ENCODE measurements at regions not wholly inside any gene's neighbourhood (a gene's known extent, or its start where the extent isn't known, plus 50 kb on each side); places are given as distances from the start of the nearest gene placed in this dataset.

DNA sequence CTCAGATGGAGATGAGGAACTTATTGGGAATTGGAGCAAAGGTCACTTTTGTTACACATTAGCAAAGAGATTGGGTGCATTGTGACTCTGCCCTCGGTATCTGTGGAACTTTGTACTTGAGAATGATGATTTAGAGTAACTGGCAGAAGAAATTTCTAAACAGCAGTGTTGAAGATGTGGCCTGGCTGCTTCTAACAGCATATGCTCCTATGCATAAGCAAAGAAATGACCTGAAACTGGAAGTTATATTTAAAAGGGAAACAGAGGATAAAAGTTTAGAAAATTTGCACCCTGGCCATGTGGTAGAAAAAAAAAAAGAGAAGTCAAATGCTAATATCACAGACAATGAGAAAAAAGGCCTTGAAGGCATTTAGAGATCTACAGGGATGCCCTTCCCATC is 256.8 kb upstream of the ZC3H15 start:
- Mint-ChIP-seq H3K36me3 (ENCODE audit: unreplicated experiment) (peaks cover 4% of the 10 kb centered on the region), H3K27ac (ENCODE audit: unreplicated experiment) (no peak overlapping the region), H3K4me3 (ENCODE audit: unreplicated experiment) (no peak overlapping the region), H3K9me3 (ENCODE audit: unreplicated experiment) (peaks cover 45% of the 10 kb centered on the region), H3K4me1 (ENCODE audit: unreplicated experiment) (no peaks in the 10 kb centered on the region), H3K27me3 (ENCODE audit: unreplicated experiment) (no peaks in the 10 kb centered on the region)
- DNase-seq (ENCODE audit: extremely low spot score, unreplicated experiment), result no peak
- TF ChIP-seq CTCF (IDR thresholded peaks at IDR 0.05), result no peak

DNA sequence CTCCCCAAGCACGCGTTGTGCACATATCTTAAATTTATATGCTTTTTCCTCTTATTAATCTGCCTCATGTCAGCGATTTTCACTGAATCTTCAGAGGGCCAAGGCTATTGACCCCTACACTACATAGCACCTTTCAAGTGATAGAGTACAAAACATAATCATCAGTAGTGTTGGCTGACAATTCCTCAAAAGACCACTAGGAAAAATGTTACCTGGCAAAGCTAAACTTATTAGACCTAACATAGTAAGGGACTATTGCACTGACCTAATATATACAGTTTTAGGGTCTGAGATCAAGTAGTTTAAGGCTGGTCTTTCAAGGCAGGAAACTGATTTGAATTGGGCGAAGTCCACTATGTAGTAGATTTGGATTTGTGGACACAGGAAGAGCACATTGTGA is 244.2 kb upstream of the ZC3H15 start:
- no peak for DNase-seq (ENCODE audit: extremely low spot score, unreplicated experiment)
- no peak for TF ChIP-seq CTCF (IDR thresholded peaks at IDR 0.05)
- H3K27ac Mint-ChIP-seq (ENCODE audit: unreplicated experiment), result no peak overlapping the region
- H3K4me3 Mint-ChIP-seq (ENCODE audit: unreplicated experiment), result no peak overlapping the region
- H3K36me3 Mint-ChIP-seq (ENCODE audit: unreplicated experiment), result no peaks in the 10 kb centered on the region
- no peaks in the 10 kb centered on the region for H3K4me1 Mint-ChIP-seq (ENCODE audit: unreplicated experiment)
- H3K9me3 Mint-ChIP-seq (ENCODE audit: unreplicated experiment), result no peaks in the 10 kb centered on the region
- no peaks in the 10 kb centered on the region for H3K27me3 Mint-ChIP-seq (ENCODE audit: unreplicated experiment)

GRCh38 chr2:186254759-186255158 is 231.3 kb upstream of the ZC3H15 start:
- H3K27ac Mint-ChIP-seq (ENCODE audit: unreplicated experiment), result no peak overlapping the region
- TF ChIP-seq CTCF (IDR thresholded peaks at IDR 0.05), result no peak
- no peaks in the 10 kb centered on the region for H3K4me1 Mint-ChIP-seq (ENCODE audit: unreplicated experiment)
- no peak for DNase-seq (ENCODE audit: extremely low spot score, unreplicated experiment)
- H3K4me3 Mint-ChIP-seq (ENCODE audit: unreplicated experiment), result no peak overlapping the region
- no peaks in the 10 kb centered on the region for H3K36me3 Mint-ChIP-seq (ENCODE audit: unreplicated experiment)
- no peaks in the 10 kb centered on the region for H3K27me3 Mint-ChIP-seq (ENCODE audit: unreplicated experiment)
- no peaks in the 10 kb centered on the region for H3K9me3 Mint-ChIP-seq (ENCODE audit: unreplicated experiment)

- H3K36me3 Mint-ChIP-seq (ENCODE audit: unreplicated experiment), result no peaks in the 10 kb centered on the region
- H3K4me1 Mint-ChIP-seq (ENCODE audit: unreplicated experiment), result no peaks in the 10 kb centered on the region
- no peak for TF ChIP-seq CTCF (IDR thresholded peaks at IDR 0.05)
- no peaks in the 10 kb centered on the region for H3K9me3 Mint-ChIP-seq (ENCODE audit: unreplicated experiment)
- no peak overlapping the region for H3K4me3 Mint-ChIP-seq (ENCODE audit: unreplicated experiment)
- no peak for DNase-seq (ENCODE audit: extremely low spot score, unreplicated experiment)
- no peaks in the 10 kb centered on the region for H3K27me3 Mint-ChIP-seq (ENCODE audit: unreplicated experiment)
- no peak overlapping the region for H3K27ac Mint-ChIP-seq (ENCODE audit: unreplicated experiment)
These were observed 230.2 kb upstream of the ZC3H15 start for GRCh38 chr2:186255823-186256222.

- H3K9me3 Mint-ChIP-seq (ENCODE audit: unreplicated experiment), result no peaks in the 10 kb centered on the region
- no peaks in the 10 kb centered on the region for H3K4me1 Mint-ChIP-seq (ENCODE audit: unreplicated experiment)
- H3K4me3 Mint-ChIP-seq (ENCODE audit: unreplicated experiment), result no peak overlapping the region
- peak; percentile 72 for TF ChIP-seq CTCF (IDR thresholded peaks at IDR 0.05)
- no peak overlapping the region for H3K27ac Mint-ChIP-seq (ENCODE audit: unreplicated experiment)
- H3K36me3 Mint-ChIP-seq (ENCODE audit: unreplicated experiment), result no peaks in the 10 kb centered on the region
- DNase-seq (ENCODE audit: extremely low spot score, unreplicated experiment), result no peak
- no peaks in the 10 kb centered on the region for H3K27me3 Mint-ChIP-seq (ENCODE audit: unreplicated experiment)
These were observed 229.5 kb upstream of the ZC3H15 start for GRCh38 chr2:186256540-186256939.
